SK-N-SH (cell line): ENCODE measurements at regions not wholly inside any gene's neighbourhood (a gene's known extent, or its start where the extent isn't known, plus 50 kb on each side); places are given as distances from the start of the nearest gene placed in this dataset.

Experiments
- EP300 ChIP-seq, 2 experiments: IDR thresholded peaks; 2 replicates each; pipeline versions ENCODE4 v1.4.0 to v1.6.1; 2012; ENCODE audit warnings: borderline replicate concordance in 1 of 2, low read depth in 1 of 2, low read length in 1 of 2
- FOXM1 ChIP-seq: IDR thresholded peaks from 2 replicates; pipeline ENCODE4 v1.4.0; 2012; ENCODE audit warnings: low read depth, mild to moderate bottlenecking
- MXI1 ChIP-seq: IDR thresholded peaks from 2 replicates; pipeline ENCODE4 v1.6.1; 2012; ENCODE audit warnings: mild to moderate bottlenecking, low read depth, low read length, improper control_type of control experiment
- POLR2AphosphoS5 ChIP-seq: IDR thresholded peaks from 2 replicates; pipeline ENCODE4 v1.6.1; 2012; ENCODE audit warnings: low read depth, low read length
- RAD21 ChIP-seq: IDR thresholded peaks from 2 replicates; pipeline ENCODE4 v1.6.1; 2012; ENCODE audit warnings: mild to moderate bottlenecking, low read length
- SIN3A ChIP-seq: IDR thresholded peaks from 2 replicates; pipeline ENCODE4 v1.6.1; 2012; ENCODE audit warnings: low read depth, mild to moderate bottlenecking, low read length, moderate library complexity, borderline replicate concordance
- SMC3 ChIP-seq: IDR thresholded peaks from 2 replicates; pipeline ENCODE4 v1.6.1; 2012; ENCODE audit warnings: low read depth, low read length, improper control_type of control experiment
- TAF1 ChIP-seq: IDR thresholded peaks from 2 replicates; pipeline ENCODE4 v1.6.1; 2012; ENCODE audit warnings: low read depth, mild to moderate bottlenecking, low read length, moderate library complexity, borderline replicate concordance
- TEAD4 ChIP-seq: IDR thresholded peaks from 2 replicates; pipeline ENCODE4 v1.4.0; 2012; ENCODE audit warnings: mild to moderate bottlenecking, borderline replicate concordance; ENCODE audit not compliant: insufficient read depth
- YY1 ChIP-seq: IDR thresholded peaks from 2 replicates; pipeline ENCODE4 v1.4.0; 2012; ENCODE audit warnings: low read depth, mild to moderate bottlenecking
- TF ChIP-seq, protein P1 (sequence below): fragments of 200-600 bp; sonication (generic); IDR thresholded peaks from 2 replicates; pipeline ENCODE4 v1.6.1; 2017; ENCODE audit warnings: antibody characterized with exemption, mild to moderate bottlenecking, moderate library complexity
- TF ChIP-seq, protein P2 (sequence below): IDR thresholded peaks from 2 replicates; pipeline ENCODE4; 2012
- TF ChIP-seq, protein P3 (sequence below): IDR thresholded peaks from 2 replicates; pipeline ENCODE4 v1.6.1; 2012; ENCODE audit warnings: mild to moderate bottlenecking, low read depth, low read length, moderate library complexity
- TF ChIP-seq, protein P4 (sequence below): IDR thresholded peaks from 2 replicates; pipeline ENCODE4 v1.4.0; 2012; ENCODE audit warnings: low read depth

DNA sequence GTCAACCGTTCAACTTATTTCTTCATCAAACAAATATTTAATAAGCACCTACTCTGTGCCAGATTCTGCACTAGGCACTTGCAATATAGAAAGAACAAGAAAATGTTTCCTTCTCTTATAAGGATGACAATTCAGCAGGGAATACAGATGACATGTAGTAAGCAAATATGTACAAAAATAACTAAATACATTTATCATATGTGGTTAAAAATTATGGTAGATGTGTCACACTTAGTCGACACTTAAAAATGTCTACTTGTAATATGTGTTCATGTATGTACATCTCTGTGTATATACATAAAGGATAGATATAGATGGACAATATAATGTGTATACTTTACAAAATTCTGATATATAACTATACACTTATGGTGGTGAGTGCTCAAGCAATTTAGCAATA is 417.0 kb upstream of the MEF2C start:
- TF ChIP-seq, protein P1, sequence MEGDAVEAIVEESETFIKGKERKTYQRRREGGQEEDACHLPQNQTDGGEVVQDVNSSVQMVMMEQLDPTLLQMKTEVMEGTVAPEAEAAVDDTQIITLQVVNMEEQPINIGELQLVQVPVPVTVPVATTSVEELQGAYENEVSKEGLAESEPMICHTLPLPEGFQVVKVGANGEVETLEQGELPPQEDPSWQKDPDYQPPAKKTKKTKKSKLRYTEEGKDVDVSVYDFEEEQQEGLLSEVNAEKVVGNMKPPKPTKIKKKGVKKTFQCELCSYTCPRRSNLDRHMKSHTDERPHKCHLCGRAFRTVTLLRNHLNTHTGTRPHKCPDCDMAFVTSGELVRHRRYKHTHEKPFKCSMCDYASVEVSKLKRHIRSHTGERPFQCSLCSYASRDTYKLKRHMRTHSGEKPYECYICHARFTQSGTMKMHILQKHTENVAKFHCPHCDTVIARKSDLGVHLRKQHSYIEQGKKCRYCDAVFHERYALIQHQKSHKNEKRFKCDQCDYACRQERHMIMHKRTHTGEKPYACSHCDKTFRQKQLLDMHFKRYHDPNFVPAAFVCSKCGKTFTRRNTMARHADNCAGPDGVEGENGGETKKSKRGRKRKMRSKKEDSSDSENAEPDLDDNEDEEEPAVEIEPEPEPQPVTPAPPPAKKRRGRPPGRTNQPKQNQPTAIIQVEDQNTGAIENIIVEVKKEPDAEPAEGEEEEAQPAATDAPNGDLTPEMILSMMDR = no peak
- TF ChIP-seq TEAD4 = no peak
- TF ChIP-seq YY1 = no peak
- TF ChIP-seq, protein P2, sequence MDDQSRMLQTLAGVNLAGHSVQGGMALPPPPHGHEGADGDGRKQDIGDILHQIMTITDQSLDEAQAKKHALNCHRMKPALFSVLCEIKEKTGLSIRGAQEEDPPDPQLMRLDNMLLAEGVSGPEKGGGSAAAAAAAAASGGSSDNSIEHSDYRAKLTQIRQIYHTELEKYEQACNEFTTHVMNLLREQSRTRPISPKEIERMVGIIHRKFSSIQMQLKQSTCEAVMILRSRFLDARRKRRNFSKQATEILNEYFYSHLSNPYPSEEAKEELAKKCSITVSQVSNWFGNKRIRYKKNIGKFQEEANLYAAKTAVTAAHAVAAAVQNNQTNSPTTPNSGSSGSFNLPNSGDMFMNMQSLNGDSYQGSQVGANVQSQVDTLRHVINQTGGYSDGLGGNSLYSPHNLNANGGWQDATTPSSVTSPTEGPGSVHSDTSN = no peak
- no peak for TF ChIP-seq TAF1
- no peak for TF ChIP-seq FOXM1
- no peak for TF ChIP-seq SMC3
- TF ChIP-seq RAD21 = no peak
- TF ChIP-seq POLR2AphosphoS5 = no peak
- TF ChIP-seq, protein P3, sequence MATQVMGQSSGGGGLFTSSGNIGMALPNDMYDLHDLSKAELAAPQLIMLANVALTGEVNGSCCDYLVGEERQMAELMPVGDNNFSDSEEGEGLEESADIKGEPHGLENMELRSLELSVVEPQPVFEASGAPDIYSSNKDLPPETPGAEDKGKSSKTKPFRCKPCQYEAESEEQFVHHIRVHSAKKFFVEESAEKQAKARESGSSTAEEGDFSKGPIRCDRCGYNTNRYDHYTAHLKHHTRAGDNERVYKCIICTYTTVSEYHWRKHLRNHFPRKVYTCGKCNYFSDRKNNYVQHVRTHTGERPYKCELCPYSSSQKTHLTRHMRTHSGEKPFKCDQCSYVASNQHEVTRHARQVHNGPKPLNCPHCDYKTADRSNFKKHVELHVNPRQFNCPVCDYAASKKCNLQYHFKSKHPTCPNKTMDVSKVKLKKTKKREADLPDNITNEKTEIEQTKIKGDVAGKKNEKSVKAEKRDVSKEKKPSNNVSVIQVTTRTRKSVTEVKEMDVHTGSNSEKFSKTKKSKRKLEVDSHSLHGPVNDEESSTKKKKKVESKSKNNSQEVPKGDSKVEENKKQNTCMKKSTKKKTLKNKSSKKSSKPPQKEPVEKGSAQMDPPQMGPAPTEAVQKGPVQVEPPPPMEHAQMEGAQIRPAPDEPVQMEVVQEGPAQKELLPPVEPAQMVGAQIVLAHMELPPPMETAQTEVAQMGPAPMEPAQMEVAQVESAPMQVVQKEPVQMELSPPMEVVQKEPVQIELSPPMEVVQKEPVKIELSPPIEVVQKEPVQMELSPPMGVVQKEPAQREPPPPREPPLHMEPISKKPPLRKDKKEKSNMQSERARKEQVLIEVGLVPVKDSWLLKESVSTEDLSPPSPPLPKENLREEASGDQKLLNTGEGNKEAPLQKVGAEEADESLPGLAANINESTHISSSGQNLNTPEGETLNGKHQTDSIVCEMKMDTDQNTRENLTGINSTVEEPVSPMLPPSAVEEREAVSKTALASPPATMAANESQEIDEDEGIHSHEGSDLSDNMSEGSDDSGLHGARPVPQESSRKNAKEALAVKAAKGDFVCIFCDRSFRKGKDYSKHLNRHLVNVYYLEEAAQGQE = no peak
- no peak for TF ChIP-seq EP300 (IDR thresholded peaks at IDR 0.05; ENCODE audit: borderline replicate concordance in 1 of 2, low read depth in 1 of 2, low read length in 1 of 2)
- no peak for TF ChIP-seq SIN3A
- no peak for TF ChIP-seq MXI1
- TF ChIP-seq, protein P4, sequence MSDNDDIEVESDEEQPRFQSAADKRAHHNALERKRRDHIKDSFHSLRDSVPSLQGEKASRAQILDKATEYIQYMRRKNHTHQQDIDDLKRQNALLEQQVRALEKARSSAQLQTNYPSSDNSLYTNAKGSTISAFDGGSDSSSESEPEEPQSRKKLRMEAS = no peak
